Spleen (tissue), 11 donors: ENCODE measurements at regions not wholly inside any gene's neighbourhood (a gene's known extent, or its start where the extent isn't known, plus 50 kb on each side); places are given as distances from the start of the nearest gene placed in this dataset.

ENCODE experiments used
- DNase-seq: peaks from one replicate; pipeline ENCODE4 v3.0.0-alpha.2; 2020
- H3K27ac ChIP-seq, 8 donors: fragments of 200-600 bp; sonication (generic) in 7 of 8; 1 replicate in 4 of 8; 2 replicates in 4 of 8; pipeline versions ENCODE4 v1.5.0 to v1.8.0; 2016 to 2021; ENCODE audit warnings: inconsistent platforms in 4 of 8, mild to moderate bottlenecking in 4 of 8, moderate library complexity in 1 of 8
- H3K27me3 ChIP-seq, 7 donors: fragments of 200-600 bp; sonication (generic) in 6 of 7; replicated peaks in 1 of 7; 1 replicate in 4 of 7; 2 replicates in 3 of 7; pipeline versions ENCODE4 v1.5.0 to v1.8.0; 2016 to 2021; ENCODE audit warnings: inconsistent platforms in 3 of 7, mild to moderate bottlenecking in 1 of 7
- H3K36me3 ChIP-seq, 6 donors: fragments of 200-600 bp; sonication (generic) in 5 of 6; 1 replicate in 4 of 6; 2 replicates in 2 of 6; pipeline versions ENCODE4 v1.5.0 to v1.8.0; 2016 to 2021; ENCODE audit warnings: inconsistent platforms in 2 of 6
- H3K4me1 ChIP-seq, 6 donors: fragments of 200-600 bp; sonication (generic) in 5 of 6; 1 replicate in 3 of 6; 2 replicates in 3 of 6; pipeline versions ENCODE4 v1.5.0 to v1.8.0; 2016 to 2021; ENCODE audit warnings: inconsistent platforms in 3 of 6
- H3K4me3 ChIP-seq, 8 donors: fragments of 200-600 bp; sonication (generic) in 7 of 8; 1 replicate in 4 of 8; 2 replicates in 4 of 8; pipeline versions ENCODE4 v1.5.0 to v1.8.0; 2016 to 2021; ENCODE audit warnings: inconsistent platforms in 4 of 8, mild to moderate bottlenecking in 4 of 8, moderate library complexity in 2 of 8
- H3K9me3 ChIP-seq, 8 donors: fragments of 200-600 bp; sonication (generic) in 7 of 8; 1 replicate in 4 of 8; 2 replicates in 4 of 8; pipeline versions ENCODE4 v1.5.0 to v1.8.0; 2016 to 2021; ENCODE audit warnings: inconsistent platforms in 4 of 8
- POLR2A ChIP-seq, 3 donors: fragments of 450-650 bp; IDR thresholded peaks; one replicate each; pipeline ENCODE4 v1.5.1; 2017; ENCODE audit warnings: antibody characterized with exemption in 3 of 3, mild to moderate bottlenecking in 1 of 3
- POLR2AphosphoS5 ChIP-seq, 3 donors: sonication (generic); formaldehyde crosslinking; IDR thresholded peaks; one replicate each; pipeline ENCODE4 v1.5.1; 2017; ENCODE audit warnings: antibody characterized with exemption in 3 of 3
- WGBS, 5 donors: extraction: QIAGEN DNeasy Blood & Tissue Kit in 3 of 5; methylation state at CpG; one replicate each; pipeline versions ENCODE4 v1.1.5 to v1.1.7; 2013 to 2018; 5-methylcytosine and 5-hydroxymethylcytosine counted together
- intact Hi-C: fragments of 100-400 bp; cut with DNase I; formaldehyde crosslinking; loops from one replicate; pipeline ENCODE4 v1.15.0; 2023; ENCODE audit warnings: low total_unique reads
- TF ChIP-seq, protein P1 (sequence below), 11 experiments: fragments of 200-600 bp in 7 of 11; fragments of 450-650 bp in 4 of 11; sonication (generic) in 4 of 11; IDR thresholded peaks in 8 of 11; conservative IDR thresholded peaks in 3 of 11; 1 replicate in 7 of 11; 2 replicates in 4 of 11; pipeline versions ENCODE4 v1.4.0 to v1.8.0; 2016 to 2021; ENCODE audit warnings: antibody characterized with exemption in 11 of 11, inconsistent platforms in 4 of 11, mild to moderate bottlenecking in 1 of 11
- donor health status: healthy with polysubstance abuse.
- donor health status: DM: no; HTN: no; CAD: no; lungs with moderate emphysema.
- donor health status: DM: no; HTN: no; CAD: no.
- donor health status: Bipolar disorder and iron deficiency.
- donor health status: healthy.
- donor health status: DM: no; HTN: no; CAD: no.
- donor health status: DM: yes; HTN: yes; CAD: no.

DNA sequence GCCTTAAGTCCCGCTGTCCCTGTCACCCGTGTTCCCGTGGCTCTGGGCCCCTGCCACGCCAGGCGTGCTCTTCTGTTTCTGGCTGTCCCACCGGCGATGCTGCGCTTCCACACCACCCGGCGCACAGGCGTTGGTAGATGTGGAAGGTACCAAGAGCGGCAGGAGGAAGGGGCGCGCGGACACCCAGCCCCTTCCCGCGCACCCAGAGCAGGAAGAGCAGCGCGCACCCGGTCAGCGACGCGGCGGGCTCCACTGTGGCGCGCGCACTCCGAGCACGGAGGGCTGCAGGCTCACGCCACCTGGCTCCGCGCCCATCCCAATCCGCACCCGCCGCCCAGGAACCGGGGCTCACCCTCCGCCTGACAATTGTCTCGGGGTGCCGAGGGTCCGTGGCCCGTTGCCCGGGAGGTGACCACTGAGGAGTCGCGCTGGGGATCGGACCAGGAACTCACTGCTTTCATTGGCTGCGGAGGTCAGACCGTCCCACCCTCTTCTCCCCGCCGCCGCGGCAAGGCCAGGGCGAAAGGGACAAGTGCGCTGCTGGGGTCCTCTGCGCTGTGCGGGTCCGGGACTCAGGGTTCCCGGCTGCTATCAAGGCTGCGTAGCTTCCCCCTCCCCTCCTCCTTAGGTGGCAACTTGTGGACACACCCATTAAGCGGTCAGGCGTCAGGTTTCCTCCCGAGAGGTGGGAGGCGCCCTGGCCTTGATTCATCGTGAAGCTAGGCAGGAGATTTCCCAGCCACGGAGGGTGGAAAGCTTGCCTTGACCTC lies 121.6 kb upstream of the ZNF92 start:
- peak; percentile 78 for DNase-seq
- peak overlapping the region in 6 of 8 donors; percentile 1 to 69 (median 58) for H3K27ac ChIP-seq
- 1 to 2% (median 1%) methylated on average over 32 to 64 of the region's 64 CpGs for WGBS, 5 donors
- peak overlapping the region; percentile 39 to 84 (median 62) for H3K4me3 ChIP-seq
- no peaks in the 10 kb centered on the region for H3K9me3 ChIP-seq
- peaks cover 0 to 38% (median 11%) of the 10 kb centered on the region in 7 donors for H3K27me3 ChIP-seq
- no peaks in the 10 kb centered on the region for H3K36me3 ChIP-seq
- peaks cover 0 to 14% (median 4%) of the 10 kb centered on the region in 6 donors for H3K4me1 ChIP-seq
- intact Hi-C loops: no loop called here
- TF ChIP-seq POLR2AphosphoS5 (IDR thresholded peaks at IDR 0.05) (peak in 2 of 3 donors; percentile 68 to 70), POLR2A (IDR thresholded peaks at IDR 0.05) (no peak)
- TF ChIP-seq, protein P1, sequence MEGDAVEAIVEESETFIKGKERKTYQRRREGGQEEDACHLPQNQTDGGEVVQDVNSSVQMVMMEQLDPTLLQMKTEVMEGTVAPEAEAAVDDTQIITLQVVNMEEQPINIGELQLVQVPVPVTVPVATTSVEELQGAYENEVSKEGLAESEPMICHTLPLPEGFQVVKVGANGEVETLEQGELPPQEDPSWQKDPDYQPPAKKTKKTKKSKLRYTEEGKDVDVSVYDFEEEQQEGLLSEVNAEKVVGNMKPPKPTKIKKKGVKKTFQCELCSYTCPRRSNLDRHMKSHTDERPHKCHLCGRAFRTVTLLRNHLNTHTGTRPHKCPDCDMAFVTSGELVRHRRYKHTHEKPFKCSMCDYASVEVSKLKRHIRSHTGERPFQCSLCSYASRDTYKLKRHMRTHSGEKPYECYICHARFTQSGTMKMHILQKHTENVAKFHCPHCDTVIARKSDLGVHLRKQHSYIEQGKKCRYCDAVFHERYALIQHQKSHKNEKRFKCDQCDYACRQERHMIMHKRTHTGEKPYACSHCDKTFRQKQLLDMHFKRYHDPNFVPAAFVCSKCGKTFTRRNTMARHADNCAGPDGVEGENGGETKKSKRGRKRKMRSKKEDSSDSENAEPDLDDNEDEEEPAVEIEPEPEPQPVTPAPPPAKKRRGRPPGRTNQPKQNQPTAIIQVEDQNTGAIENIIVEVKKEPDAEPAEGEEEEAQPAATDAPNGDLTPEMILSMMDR (IDR thresholded peaks at IDR 0.05 in 8 of 11, conservative IDR thresholded peaks at IDR 0.05 in 3 of 11): no peak

DNA sequence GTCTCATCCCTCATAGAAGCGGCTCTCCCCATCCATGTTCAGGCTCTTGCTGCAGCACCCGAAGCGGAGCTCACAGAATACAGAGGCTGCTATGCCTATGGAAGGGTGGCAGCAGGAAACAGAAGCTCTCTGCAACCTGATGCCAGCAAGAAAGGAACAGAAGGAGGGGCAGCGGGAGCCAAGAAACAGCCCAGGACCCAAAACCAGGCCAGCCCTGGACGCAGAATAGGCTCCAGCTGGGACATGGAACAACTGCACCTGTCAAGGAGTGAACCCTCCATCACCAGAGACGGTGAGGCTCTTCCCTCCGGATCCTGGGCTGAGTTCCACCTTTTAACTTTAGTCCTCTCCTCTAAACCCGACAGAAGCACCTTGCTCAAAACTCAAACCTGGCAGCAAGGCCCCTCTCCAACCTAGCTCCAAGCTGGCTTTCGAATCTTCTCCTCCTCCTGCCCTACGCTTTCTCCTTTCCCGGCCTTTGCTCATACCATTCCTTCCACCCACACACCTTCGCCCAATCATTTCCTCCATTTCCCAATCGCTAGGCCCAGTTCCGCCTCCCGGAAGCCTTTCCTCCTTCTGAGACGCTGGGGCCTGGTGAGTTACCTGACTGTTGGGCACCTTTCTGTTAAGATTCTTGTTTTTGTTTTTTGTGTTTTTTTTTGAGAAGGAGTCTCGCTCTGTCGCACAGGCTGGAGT lies 122.8 kb upstream of the ZNF92 start:
- no peak for TF ChIP-seq POLR2AphosphoS5 (IDR thresholded peaks at IDR 0.05)
- H3K36me3 ChIP-seq: no peaks in the 10 kb centered on the region
- intact Hi-C loops: no loop called here
- 92 to 94% (median 93%) methylated on average over 18 of the region's 18 CpGs for WGBS, 5 donors
- H3K27ac ChIP-seq: no peak overlapping the region
- H3K27me3 ChIP-seq: peaks cover 0 to 39% (median 11%) of the 10 kb centered on the region in 7 donors
- no peaks in the 10 kb centered on the region for H3K9me3 ChIP-seq
- H3K4me3 ChIP-seq: no peak overlapping the region
- peaks cover 0 to 14% (median 4%) of the 10 kb centered on the region in 6 donors for H3K4me1 ChIP-seq
- peak; percentile 54 for DNase-seq

DNA sequence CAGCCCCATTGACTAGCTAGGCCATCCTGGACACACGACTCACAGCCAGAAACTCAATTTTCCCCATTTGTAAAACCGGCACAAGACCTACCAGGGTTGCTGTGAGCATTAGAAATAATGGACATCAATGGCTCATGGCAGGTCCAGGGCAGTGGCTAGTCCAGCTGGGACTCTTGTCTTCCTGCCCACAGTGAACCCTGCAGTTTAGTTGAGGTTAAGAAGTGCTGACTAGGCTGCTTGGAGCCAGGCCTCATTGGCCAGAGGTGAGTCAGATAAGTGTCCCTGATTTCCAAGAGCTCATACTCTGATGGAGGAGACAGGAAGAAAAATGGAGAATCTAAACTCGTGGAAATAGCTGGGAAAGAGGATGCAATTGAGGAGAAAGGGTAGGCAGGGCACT lies 123.4 kb upstream of the ZNF92 start:
- DNase-seq: no peak
- H3K9me3 ChIP-seq: no peaks in the 10 kb centered on the region
- H3K27ac ChIP-seq: no peak overlapping the region
- no peak for TF ChIP-seq POLR2AphosphoS5 (IDR thresholded peaks at IDR 0.05)
- TF ChIP-seq, protein P1 (IDR thresholded peaks at IDR 0.05 in 8 of 11, conservative IDR thresholded peaks at IDR 0.05 in 3 of 11): no peak
- no peak for TF ChIP-seq POLR2A (IDR thresholded peaks at IDR 0.05)
- peaks cover 0 to 39% (median 11%) of the 10 kb centered on the region in 7 donors for H3K27me3 ChIP-seq
- H3K4me3 ChIP-seq: no peak overlapping the region
- intact Hi-C loops: no loop called here
- no peaks in the 10 kb centered on the region for H3K36me3 ChIP-seq
- H3K4me1 ChIP-seq: peaks cover 0 to 14% (median 4%) of the 10 kb centered on the region in 6 donors
- WGBS, 5 donors: 65 to 88% (median 78%) methylated on average over 3 of the region's 3 CpGs

DNA sequence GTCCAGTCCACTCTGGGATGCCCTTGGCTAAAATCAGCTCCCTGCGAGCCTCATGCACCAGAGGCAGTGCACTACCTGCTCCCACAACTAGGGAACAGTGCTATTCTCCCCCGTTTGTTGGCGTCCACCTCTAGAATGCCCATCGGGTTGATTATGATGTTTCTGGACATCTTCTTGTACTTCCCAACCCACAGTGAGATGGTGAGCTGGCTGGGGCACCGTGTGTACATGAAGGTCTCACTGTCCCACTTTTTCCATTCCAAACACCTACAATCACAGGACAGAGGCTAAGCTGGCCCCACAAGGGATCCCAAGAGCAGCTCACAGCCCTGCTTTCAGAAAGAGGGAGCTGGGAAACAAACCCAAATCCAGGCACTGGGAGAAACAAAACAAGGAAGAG lies 126.2 kb upstream of the ZNF92 start:
- peak; percentile 43 for DNase-seq
- intact Hi-C loops: no loop called here
- Histone ChIP-seq H3K27me3 (peaks cover 0 to 26% (median 9%) of the 10 kb centered on the region in 7 donors), H3K4me1 (peaks cover 0 to 12% (median 4%) of the 10 kb centered on the region in 6 donors), H3K27ac (no peak overlapping the region), H3K4me3 (no peak overlapping the region), H3K36me3 (no peaks in the 10 kb centered on the region), H3K9me3 (no peaks in the 10 kb centered on the region)
- whole genome bisulfite sequencing, 5 donors: 85 to 93% (median 88%) methylated on average over 5 of the region's 5 CpGs
- no peak for TF ChIP-seq POLR2AphosphoS5 (IDR thresholded peaks at IDR 0.05)
- TF ChIP-seq POLR2A (IDR thresholded peaks at IDR 0.05): no peak
- TF ChIP-seq, protein P1 (IDR thresholded peaks at IDR 0.05 in 8 of 11, conservative IDR thresholded peaks at IDR 0.05 in 3 of 11): no peak
